Uterus (tissue), 3 donors: ENCODE measurements at regions not wholly inside any gene's neighbourhood (a gene's known extent, or its start where the extent isn't known, plus 50 kb on each side); places are given as distances from the start of the nearest gene placed in this dataset.

Source experiments
- DNase-seq, 2 donors: peaks; one replicate each; pipeline ENCODE4 v3.0.0-alpha.2; 2019 to 2020
- H3K27ac ChIP-seq, 2 donors: fragments of 200-600 bp; sonication (generic); 1 replicate in 1 of 2; 2 replicates in 1 of 2; pipeline ENCODE4 v1.5.1; 2016 to 2018
- H3K27me3 ChIP-seq, 2 donors: fragments of 200-600 bp; sonication (generic); one replicate each; pipeline ENCODE4 v1.5.1; 2018 to 2019; ENCODE audit warnings: control low read depth in 1 of 2
- H3K36me3 ChIP-seq, 2 donors: fragments of 200-600 bp; sonication (generic); one replicate each; pipeline ENCODE4 v1.5.1; 2019; ENCODE audit warnings: control low read depth in 1 of 2
- H3K4me1 ChIP-seq, 2 donors: fragments of 200-600 bp; sonication (generic); one replicate each; pipeline ENCODE4 v1.5.1; 2018 to 2019; ENCODE audit warnings: control low read depth in 1 of 2
- H3K4me3 ChIP-seq, 2 donors: fragments of 200-600 bp; sonication (generic); 1 replicate in 1 of 2; 2 replicates in 1 of 2; pipeline ENCODE4 v1.5.1; 2018 to 2019; ENCODE audit warnings: mild to moderate bottlenecking in 1 of 2
- H3K9me3 ChIP-seq, 2 donors: fragments of 200-600 bp; sonication (generic); one replicate each; pipeline ENCODE4 v1.5.1; 2019; ENCODE audit warnings: control low read depth in 1 of 2
- CTCF ChIP-seq, 4 experiments: fragments of 200-600 bp in 2 of 4; fragments of 450-650 bp in 2 of 4; sonication (generic) in 2 of 4; IDR thresholded peaks; one replicate each; pipeline ENCODE4 v1.5.1; 2016 to 2019; ENCODE audit warnings: antibody characterized with exemption in 4 of 4, mild to moderate bottlenecking in 2 of 4, moderate library complexity in 1 of 4
- POLR2A ChIP-seq, 2 donors: fragments of 450-650 bp; IDR thresholded peaks; one replicate each; pipeline ENCODE4 v1.6.1; 2016; ENCODE audit warnings: antibody characterized with exemption in 2 of 2, mild to moderate bottlenecking in 1 of 2, moderate library complexity in 1 of 2
- intact Hi-C: fragments of 100-400 bp; cut with DNase I; formaldehyde crosslinking; loops from one replicate; pipeline ENCODE4 v1.15.1; 2023; ENCODE audit warnings: low total_unique reads
- donor health status: DM: yes; HTN: yes; CAD: no.

GRCh38 chr12:28709986-28710685 lies 438.9 kb upstream of the FAR2 start:
- intact Hi-C loops: no loop called here
- Histone ChIP-seq H3K4me3 (no peak overlapping the region), H3K27me3 (no peaks in the 10 kb centered on the region), H3K9me3 (no peaks in the 10 kb centered on the region), H3K36me3 (no peaks in the 10 kb centered on the region), H3K27ac (no peak overlapping the region), H3K4me1 (no peaks in the 10 kb centered on the region)
- no peak for TF ChIP-seq CTCF (IDR thresholded peaks at IDR 0.05)
- DNase-seq: no peak

GRCh38 chr12:28710882-28711281 lies 438.2 kb upstream of the FAR2 start:
- intact Hi-C loops: no loop called here
- Histone ChIP-seq H3K27me3 (no peaks in the 10 kb centered on the region), H3K4me3 (no peak overlapping the region), H3K27ac (no peak overlapping the region), H3K4me1 (no peaks in the 10 kb centered on the region), H3K36me3 (no peaks in the 10 kb centered on the region), H3K9me3 (no peaks in the 10 kb centered on the region)
- TF ChIP-seq POLR2A (IDR thresholded peaks at IDR 0.05) (no peak), CTCF (IDR thresholded peaks at IDR 0.05) (no peak)
- DNase-seq: no peak

- H3K4me1 ChIP-seq: no peaks in the 10 kb centered on the region
- no peaks in the 10 kb centered on the region for H3K36me3 ChIP-seq
- TF ChIP-seq POLR2A (IDR thresholded peaks at IDR 0.05): no peak
- no peak for TF ChIP-seq CTCF (IDR thresholded peaks at IDR 0.05)
- no peak overlapping the region for H3K27ac ChIP-seq
- H3K4me3 ChIP-seq: no peak overlapping the region
- intact Hi-C loops: no loop called here
- DNase-seq: no peak
- no peaks in the 10 kb centered on the region for H3K27me3 ChIP-seq
- H3K9me3 ChIP-seq: no peaks in the 10 kb centered on the region
These were observed 437.7 kb upstream of the FAR2 start for GRCh38 chr12:28711421-28711820.

GRCh38 chr12:28742791-28743190 lies 406.3 kb upstream of the FAR2 start:
- Histone ChIP-seq H3K9me3 (peaks cover 0 to 3% of the 10 kb centered on the region in 2 donors), H3K4me3 (no peak overlapping the region), H3K4me1 (no peaks in the 10 kb centered on the region), H3K27me3 (no peaks in the 10 kb centered on the region), H3K27ac (no peak overlapping the region), H3K36me3 (no peaks in the 10 kb centered on the region)
- TF ChIP-seq POLR2A (IDR thresholded peaks at IDR 0.05) (no peak), CTCF (IDR thresholded peaks at IDR 0.05) (no peak)
- no peak for DNase-seq
- intact Hi-C loops: no loop called here

- Histone ChIP-seq H3K4me3 (no peak overlapping the region), H3K36me3 (no peaks in the 10 kb centered on the region), H3K27ac (no peak overlapping the region), H3K27me3 (no peaks in the 10 kb centered on the region), H3K9me3 (peaks cover 0 to 3% of the 10 kb centered on the region in 2 donors), H3K4me1 (no peaks in the 10 kb centered on the region)
- intact Hi-C loops: no loop called here
- no peak for DNase-seq
- TF ChIP-seq POLR2A (IDR thresholded peaks at IDR 0.05) (no peak), CTCF (IDR thresholded peaks at IDR 0.05) (no peak)
These were observed 402.2 kb upstream of the FAR2 start for GRCh38 chr12:28746734-28747325.
